Liver (tissue), 8 donors: ENCODE measurements at regions not wholly inside any gene's neighbourhood (a gene's known extent, or its start where the extent isn't known, plus 50 kb on each side); places are given as distances from the start of the nearest gene placed in this dataset.

Experiments used
- DNase-seq: peaks from one replicate; pipeline ENCODE4 v3.0.0-alpha.2; 2017; ENCODE audit warnings: low spot score
- H3K27ac ChIP-seq, 2 donors: one replicate each; pipeline ENCODE4 v1.7.0; 2013; ENCODE audit warnings: inconsistent platforms in 2 of 2, low read length in 2 of 2, control low read depth in 1 of 2, low read depth in 1 of 2, mild to moderate bottlenecking in 1 of 2
- H3K27me3 ChIP-seq, 4 donors: one replicate each; pipeline versions ENCODE4 v1.6.1 to v1.7.0; 2013; ENCODE audit warnings: low read length in 3 of 4, inconsistent platforms in 1 of 4, mild to moderate bottlenecking in 1 of 4, moderate library complexity in 1 of 4; ENCODE audit not compliant: control insufficient read depth in 4 of 4, insufficient read depth in 4 of 4
- H3K36me3 ChIP-seq, 4 donors: one replicate each; pipeline versions ENCODE4 v1.6.1 to v1.7.0; 2013; ENCODE audit warnings: low read length in 3 of 4, mild to moderate bottlenecking in 3 of 4, low read depth in 1 of 4, moderate library complexity in 1 of 4; ENCODE audit not compliant: control insufficient read depth in 4 of 4, insufficient read depth in 3 of 4
- H3K4me1 ChIP-seq, 4 donors: one replicate each; pipeline versions ENCODE4 v1.6.1 to v1.7.0; 2013; ENCODE audit warnings: low read length in 3 of 4, mild to moderate bottlenecking in 3 of 4, moderate library complexity in 1 of 4; ENCODE audit not compliant: control insufficient read depth in 4 of 4, insufficient read depth in 4 of 4
- H3K4me3 ChIP-seq, 3 donors: one replicate each; pipeline versions ENCODE4 v1.6.1 to v1.7.0; 2013; ENCODE audit warnings: low read length in 3 of 3, control low read depth in 1 of 3, low read depth in 1 of 3, mild to moderate bottlenecking in 1 of 3
- H3K9ac ChIP-seq, 2 donors: one replicate each; pipeline ENCODE4 v1.7.0; 2013; ENCODE audit warnings: low read length in 2 of 2, mild to moderate bottlenecking in 2 of 2, moderate library complexity in 2 of 2, control low read depth in 1 of 2, low read depth in 1 of 2
- H3K9me3 ChIP-seq, 4 donors: one replicate each; pipeline versions ENCODE4 v1.6.1 to v1.7.0; 2013; ENCODE audit warnings: low read length in 3 of 4; ENCODE audit not compliant: control insufficient read depth in 4 of 4
- ATF3 ChIP-seq: IDR thresholded peaks from 2 replicates; pipeline ENCODE4 v1.6.1; 2016; ENCODE audit warnings: antibody characterized with exemption
- EGR1 ChIP-seq, 2 donors: IDR thresholded peaks; 2 replicates each; pipeline ENCODE4 v1.6.1; 2016 to 2018; ENCODE audit warnings: antibody characterized with exemption in 2 of 2, low read depth in 2 of 2
- FOXA2 ChIP-seq: IDR thresholded peaks from 2 replicates; pipeline ENCODE4 v1.6.1; 2016; ENCODE audit warnings: antibody characterized with exemption
- GABPA ChIP-seq, 2 donors: IDR thresholded peaks in 1 of 2; conservative IDR thresholded peaks in 1 of 2; 2 replicates each; pipeline ENCODE4 v1.6.1; 2016; ENCODE audit warnings: antibody characterized with exemption in 2 of 2, mild to moderate bottlenecking in 1 of 2, moderate library complexity in 1 of 2
- HNF4A ChIP-seq, 2 donors: conservative IDR thresholded peaks; 2 replicates each; pipeline ENCODE4 v1.6.1; 2016; ENCODE audit warnings: antibody characterized with exemption in 2 of 2, mild to moderate bottlenecking in 2 of 2
- HNF4G ChIP-seq: IDR thresholded peaks from 2 replicates; pipeline ENCODE4 v1.6.1; 2016; ENCODE audit warnings: antibody characterized with exemption
- JUND ChIP-seq, 2 donors: IDR thresholded peaks; 2 replicates each; pipeline ENCODE4 v1.6.1; 2016; ENCODE audit warnings: antibody characterized with exemption in 2 of 2
- MAX ChIP-seq: IDR thresholded peaks from 2 replicates; pipeline ENCODE4 v1.6.1; 2016; ENCODE audit warnings: antibody characterized with exemption
- RAD21 ChIP-seq, 2 donors: IDR thresholded peaks; 2 replicates each; pipeline ENCODE4 v1.6.1; 2016; ENCODE audit warnings: antibody characterized with exemption in 2 of 2, mild to moderate bottlenecking in 2 of 2
- RXRA ChIP-seq, 2 donors: IDR thresholded peaks; 2 replicates each; pipeline ENCODE4 v1.6.1; 2017 to 2018; ENCODE audit warnings: antibody characterized with exemption in 2 of 2, mild to moderate bottlenecking in 1 of 2
- SP1 ChIP-seq: IDR thresholded peaks from 2 replicates; pipeline ENCODE4 v1.6.1; 2018; ENCODE audit warnings: antibody characterized with exemption, mild to moderate bottlenecking
- TAF1 ChIP-seq: conservative IDR thresholded peaks from 2 replicates; pipeline ENCODE4 v1.6.1; 2016; ENCODE audit warnings: antibody characterized with exemption, mild to moderate bottlenecking
- YY1 ChIP-seq: IDR thresholded peaks from 2 replicates; pipeline ENCODE4 v1.6.1; 2016; ENCODE audit warnings: antibody characterized with exemption, mild to moderate bottlenecking
- WGBS: extraction: QIAGEN DNeasy Blood & Tissue Kit; methylation state at CpG from one replicate; pipeline ENCODE4 v1.1.7; 2013; 5-methylcytosine and 5-hydroxymethylcytosine counted together
- TF ChIP-seq, protein P1 (sequence below): IDR thresholded peaks from 2 replicates; pipeline ENCODE4 v1.6.1; 2016; ENCODE audit warnings: antibody characterized with exemption, mild to moderate bottlenecking
- TF ChIP-seq, protein P2 (sequence below): fragments of 150-350 bp; IDR thresholded peaks from 2 replicates; pipeline ENCODE4 v1.5.1; 2017; ENCODE audit warnings: improper control_type of control experiment, low read depth, low read length; ENCODE audit not compliant: missing input control
- TF ChIP-seq, protein P3 (sequence below): IDR thresholded peaks from 2 replicates; pipeline ENCODE4 v1.6.1; 2016; ENCODE audit warnings: antibody characterized with exemption
- donor health status: healthy.
- donor health status: healthy.
- donor health status: healthy.
- donor health status: healthy.
- donor health status: healthy.

- Histone ChIP-seq H3K9me3 (peaks cover 0 to 3% (median 0%) of the 10 kb centered on the region in 4 donors), H3K9ac (no peak overlapping the region), H3K36me3 (no peaks in the 10 kb centered on the region), H3K27me3 (no peaks in the 10 kb centered on the region), H3K4me3 (no peak overlapping the region), H3K4me1 (peaks cover 0 to 3% (median 0%) of the 10 kb centered on the region in 4 donors), H3K27ac (no peak overlapping the region)
- TF ChIP-seq ATF3 (no peak), TAF1 (no peak), FOXA2 (no peak), MAX (no peak), HNF4A (conservative IDR thresholded peaks at IDR 0.05) (no peak), HNF4G (no peak), SP1 (no peak), RAD21 (IDR thresholded peaks at IDR 0.05) (no peak), EGR1 (IDR thresholded peaks at IDR 0.05; ENCODE audit: low read depth in 2 of 2) (no peak)
- TF ChIP-seq, protein P1, sequence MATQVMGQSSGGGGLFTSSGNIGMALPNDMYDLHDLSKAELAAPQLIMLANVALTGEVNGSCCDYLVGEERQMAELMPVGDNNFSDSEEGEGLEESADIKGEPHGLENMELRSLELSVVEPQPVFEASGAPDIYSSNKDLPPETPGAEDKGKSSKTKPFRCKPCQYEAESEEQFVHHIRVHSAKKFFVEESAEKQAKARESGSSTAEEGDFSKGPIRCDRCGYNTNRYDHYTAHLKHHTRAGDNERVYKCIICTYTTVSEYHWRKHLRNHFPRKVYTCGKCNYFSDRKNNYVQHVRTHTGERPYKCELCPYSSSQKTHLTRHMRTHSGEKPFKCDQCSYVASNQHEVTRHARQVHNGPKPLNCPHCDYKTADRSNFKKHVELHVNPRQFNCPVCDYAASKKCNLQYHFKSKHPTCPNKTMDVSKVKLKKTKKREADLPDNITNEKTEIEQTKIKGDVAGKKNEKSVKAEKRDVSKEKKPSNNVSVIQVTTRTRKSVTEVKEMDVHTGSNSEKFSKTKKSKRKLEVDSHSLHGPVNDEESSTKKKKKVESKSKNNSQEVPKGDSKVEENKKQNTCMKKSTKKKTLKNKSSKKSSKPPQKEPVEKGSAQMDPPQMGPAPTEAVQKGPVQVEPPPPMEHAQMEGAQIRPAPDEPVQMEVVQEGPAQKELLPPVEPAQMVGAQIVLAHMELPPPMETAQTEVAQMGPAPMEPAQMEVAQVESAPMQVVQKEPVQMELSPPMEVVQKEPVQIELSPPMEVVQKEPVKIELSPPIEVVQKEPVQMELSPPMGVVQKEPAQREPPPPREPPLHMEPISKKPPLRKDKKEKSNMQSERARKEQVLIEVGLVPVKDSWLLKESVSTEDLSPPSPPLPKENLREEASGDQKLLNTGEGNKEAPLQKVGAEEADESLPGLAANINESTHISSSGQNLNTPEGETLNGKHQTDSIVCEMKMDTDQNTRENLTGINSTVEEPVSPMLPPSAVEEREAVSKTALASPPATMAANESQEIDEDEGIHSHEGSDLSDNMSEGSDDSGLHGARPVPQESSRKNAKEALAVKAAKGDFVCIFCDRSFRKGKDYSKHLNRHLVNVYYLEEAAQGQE, result no peak
- TF ChIP-seq, protein P2, sequence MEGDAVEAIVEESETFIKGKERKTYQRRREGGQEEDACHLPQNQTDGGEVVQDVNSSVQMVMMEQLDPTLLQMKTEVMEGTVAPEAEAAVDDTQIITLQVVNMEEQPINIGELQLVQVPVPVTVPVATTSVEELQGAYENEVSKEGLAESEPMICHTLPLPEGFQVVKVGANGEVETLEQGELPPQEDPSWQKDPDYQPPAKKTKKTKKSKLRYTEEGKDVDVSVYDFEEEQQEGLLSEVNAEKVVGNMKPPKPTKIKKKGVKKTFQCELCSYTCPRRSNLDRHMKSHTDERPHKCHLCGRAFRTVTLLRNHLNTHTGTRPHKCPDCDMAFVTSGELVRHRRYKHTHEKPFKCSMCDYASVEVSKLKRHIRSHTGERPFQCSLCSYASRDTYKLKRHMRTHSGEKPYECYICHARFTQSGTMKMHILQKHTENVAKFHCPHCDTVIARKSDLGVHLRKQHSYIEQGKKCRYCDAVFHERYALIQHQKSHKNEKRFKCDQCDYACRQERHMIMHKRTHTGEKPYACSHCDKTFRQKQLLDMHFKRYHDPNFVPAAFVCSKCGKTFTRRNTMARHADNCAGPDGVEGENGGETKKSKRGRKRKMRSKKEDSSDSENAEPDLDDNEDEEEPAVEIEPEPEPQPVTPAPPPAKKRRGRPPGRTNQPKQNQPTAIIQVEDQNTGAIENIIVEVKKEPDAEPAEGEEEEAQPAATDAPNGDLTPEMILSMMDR, result no peak
- TF ChIP-seq, protein P3, sequence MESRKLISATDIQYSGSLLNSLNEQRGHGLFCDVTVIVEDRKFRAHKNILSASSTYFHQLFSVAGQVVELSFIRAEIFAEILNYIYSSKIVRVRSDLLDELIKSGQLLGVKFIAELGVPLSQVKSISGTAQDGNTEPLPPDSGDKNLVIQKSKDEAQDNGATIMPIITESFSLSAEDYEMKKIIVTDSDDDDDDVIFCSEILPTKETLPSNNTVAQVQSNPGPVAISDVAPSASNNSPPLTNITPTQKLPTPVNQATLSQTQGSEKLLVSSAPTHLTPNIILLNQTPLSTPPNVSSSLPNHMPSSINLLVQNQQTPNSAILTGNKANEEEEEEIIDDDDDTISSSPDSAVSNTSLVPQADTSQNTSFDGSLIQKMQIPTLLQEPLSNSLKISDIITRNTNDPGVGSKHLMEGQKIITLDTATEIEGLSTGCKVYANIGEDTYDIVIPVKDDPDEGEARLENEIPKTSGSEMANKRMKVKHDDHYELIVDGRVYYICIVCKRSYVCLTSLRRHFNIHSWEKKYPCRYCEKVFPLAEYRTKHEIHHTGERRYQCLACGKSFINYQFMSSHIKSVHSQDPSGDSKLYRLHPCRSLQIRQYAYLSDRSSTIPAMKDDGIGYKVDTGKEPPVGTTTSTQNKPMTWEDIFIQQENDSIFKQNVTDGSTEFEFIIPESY, result no peak
- no peak for DNase-seq
- 81% methylated on average over 1 of the region's 1 CpG for WGBS
Measured at GRCh38 chr12:125467363-125467762, 402.1 kb downstream of the AACS start.

DNA sequence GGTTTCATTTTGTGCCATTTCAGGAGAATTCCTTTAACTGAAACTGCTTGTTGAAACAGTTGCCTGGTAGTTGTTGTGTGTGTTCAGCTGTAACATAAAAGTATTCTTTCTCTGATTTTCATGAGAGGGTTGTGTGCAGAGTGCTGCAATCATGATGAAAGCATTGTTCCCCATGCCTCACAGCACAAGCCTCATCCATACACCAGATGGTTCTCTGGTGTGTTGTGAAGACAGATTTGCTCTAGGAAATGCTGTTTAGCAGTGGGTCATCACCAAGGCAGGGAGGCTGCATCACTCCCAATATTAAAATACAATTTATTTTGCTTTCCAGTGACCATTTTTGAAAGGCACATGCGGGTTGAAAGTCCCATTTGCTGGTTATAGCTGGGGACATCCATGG lies 404.4 kb downstream of the AACS start:
- peaks cover 0 to 3% (median 0%) of the 10 kb centered on the region in 4 donors for H3K4me1 ChIP-seq
- DNase-seq, result no peak
- H3K36me3 ChIP-seq, result no peaks in the 10 kb centered on the region
- 66% methylated on average over 1 of the region's 1 CpG for WGBS
- peaks cover 0 to 3% (median 0%) of the 10 kb centered on the region in 4 donors for H3K9me3 ChIP-seq
- no peak overlapping the region for H3K4me3 ChIP-seq
- no peaks in the 10 kb centered on the region for H3K27me3 ChIP-seq
- no peak overlapping the region for H3K9ac ChIP-seq
- no peak overlapping the region for H3K27ac ChIP-seq
- no peak for TF ChIP-seq RAD21 (IDR thresholded peaks at IDR 0.05)
- TF ChIP-seq FOXA2, result no peak
- TF ChIP-seq TAF1, result no peak
- TF ChIP-seq EGR1 (IDR thresholded peaks at IDR 0.05; ENCODE audit: low read depth in 2 of 2), result no peak
- no peak for TF ChIP-seq YY1
- TF ChIP-seq JUND (IDR thresholded peaks at IDR 0.05), result no peak
- TF ChIP-seq GABPA (IDR thresholded peaks at IDR 0.05 in 1 of 2, conservative IDR thresholded peaks at IDR 0.05 in 1 of 2), result no peak
- no peak for TF ChIP-seq ATF3
- no peak for TF ChIP-seq MAX
- TF ChIP-seq, protein P1, result no peak
- no peak for TF ChIP-seq RXRA (IDR thresholded peaks at IDR 0.05)
- TF ChIP-seq SP1, result no peak
- TF ChIP-seq, protein P3, result no peak
